Mesodermal cell (in vitro differentiated cells): ENCODE measurements at regions not wholly inside any gene's neighbourhood (a gene's known extent, or its start where the extent isn't known, plus 50 kb on each side); places are given as distances from the start of the nearest gene placed in this dataset.
"Not testable (repeated sequence)": the region's sequence is repeated elsewhere in the genome, so short reads cannot be mapped to it uniquely, and the experiment has no call there.

ENCODE experiments used
- H3K27ac ChIP-seq: 2 replicates; pipeline ENCODE4 v1.7.0; 2013; ENCODE audit warnings: mild to moderate bottlenecking, low read depth, low read length, moderate library complexity; ENCODE audit not compliant: severe bottlenecking
- H3K36me3 ChIP-seq: 2 replicates; pipeline ENCODE4 v1.7.1; 2013; ENCODE audit warnings: mild to moderate bottlenecking, low read length, moderate library complexity; ENCODE audit not compliant: control insufficient read depth, insufficient read depth
- H3K4me1 ChIP-seq: one replicate; pipeline ENCODE4 v1.7.1; 2013; ENCODE audit warnings: mild to moderate bottlenecking, low read length; ENCODE audit not compliant: insufficient read depth, control insufficient read depth, poor library complexity, severe bottlenecking
- H3K4me3 ChIP-seq: 2 replicates; pipeline ENCODE4 v1.7.0; 2013; ENCODE audit warnings: low read length, control low read depth, mild to moderate bottlenecking; ENCODE audit not compliant: insufficient read depth, poor library complexity, severe bottlenecking; ENCODE audit errors: extremely low read depth
- H3K9me3 ChIP-seq: 2 replicates; pipeline ENCODE4 v1.7.1; 2013; ENCODE audit warnings: mild to moderate bottlenecking, low read length, moderate library complexity; ENCODE audit not compliant: control insufficient read depth
- WGBS, 2 experiments: methylation state at CpG; one replicate each; pipeline ENCODE4 v1.1.5; 2013; ENCODE audit warnings: missing lambda C conversion rate in 2 of 2; ENCODE audit not compliant: insufficient coverage in 2 of 2; 5-methylcytosine and 5-hydroxymethylcytosine counted together

- no peaks in the 10 kb centered on the region for H3K4me1 ChIP-seq
- no peaks in the 10 kb centered on the region for H3K36me3 ChIP-seq
- no peaks in the 10 kb centered on the region for H3K9me3 ChIP-seq
- no peak overlapping the region for H3K4me3 ChIP-seq
- no peak overlapping the region for H3K27ac ChIP-seq
- WGBS, 2 experiments = 66 to 73% methylated on average over 2 of the region's 2 CpGs
Measured at GRCh38 chr12:4144676-4145075, 128.9 kb upstream of the CCND2 start.

- Histone ChIP-seq H3K27ac (no peak overlapping the region), H3K36me3 (no peaks in the 10 kb centered on the region), H3K9me3 (no peaks in the 10 kb centered on the region), H3K4me3 (no peak overlapping the region), H3K4me1 (no peaks in the 10 kb centered on the region)
- WGBS, 2 experiments = 92 to 99% methylated on average over 5 of the region's 6 CpGs
Measured at GRCh38 chr12:4143896-4144295, 129.7 kb upstream of the CCND2 start.

GRCh38 chr12:4141348-4142270 lies 132.0 kb upstream of the CCND2 start:
- H3K4me1 ChIP-seq = peaks cover 5% of the 10 kb centered on the region
- 84 to 88% methylated on average over 6 of the region's 6 CpGs for WGBS, 2 experiments
- no peaks in the 10 kb centered on the region for H3K36me3 ChIP-seq
- no peak overlapping the region for H3K27ac ChIP-seq
- H3K4me3 ChIP-seq = no peak overlapping the region
- H3K9me3 ChIP-seq = no peaks in the 10 kb centered on the region

GRCh38 chr12:4140581-4141301 lies 132.8 kb upstream of the CCND2 start:
- Histone ChIP-seq H3K9me3 (no peaks in the 10 kb centered on the region), H3K27ac (no peak overlapping the region), H3K36me3 (no peaks in the 10 kb centered on the region), H3K4me1 (peaks cover 14% of the 10 kb centered on the region), H3K4me3 (no peak overlapping the region)
- 87 to 89% methylated on average over 4 to 7 of the region's 8 CpGs for WGBS, 2 experiments

GRCh38 chr12:4139191-4139590 lies 134.4 kb upstream of the CCND2 start:
- no peak overlapping the region for H3K27ac ChIP-seq
- WGBS, 2 experiments = 66 to 70% methylated on average over 3 of the region's 3 CpGs
- H3K9me3 ChIP-seq = no peaks in the 10 kb centered on the region
- H3K4me1 ChIP-seq = peaks cover 27% of the 10 kb centered on the region
- H3K4me3 ChIP-seq = no peak overlapping the region
- no peaks in the 10 kb centered on the region for H3K36me3 ChIP-seq

- not testable (repeated sequence) for H3K36me3 ChIP-seq, H3K9me3 ChIP-seq, H3K27ac ChIP-seq, H3K4me3 ChIP-seq
- 79 to 89% methylated on average over 1 to 3 of the region's 3 CpGs for WGBS, 2 experiments
- peaks cover 34% of the 10 kb centered on the region for H3K4me1 ChIP-seq
Measured at GRCh38 chr12:4138532-4138931, 135.0 kb upstream of the CCND2 start.

- peaks cover 38% of the 10 kb centered on the region for H3K4me1 ChIP-seq
- no CpG with 5 or more reads among the region's 2 CpGs for WGBS, 2 experiments
- H3K4me3 ChIP-seq = no peak overlapping the region
- H3K36me3 ChIP-seq = no peaks in the 10 kb centered on the region
- no peak overlapping the region for H3K27ac ChIP-seq
- H3K9me3 ChIP-seq = no peaks in the 10 kb centered on the region
Measured at GRCh38 chr12:4138051-4138450, 135.5 kb upstream of the CCND2 start.

- H3K9me3 ChIP-seq = no peaks in the 10 kb centered on the region
- no peak overlapping the region for H3K4me3 ChIP-seq
- no peaks in the 10 kb centered on the region for H3K36me3 ChIP-seq
- WGBS, 2 experiments = 95 to 98% methylated on average over 3 to 5 of the region's 5 CpGs
- H3K4me1 ChIP-seq = peaks cover 44% of the 10 kb centered on the region
- no peak overlapping the region for H3K27ac ChIP-seq
Measured at GRCh38 chr12:4137441-4137840, 136.1 kb upstream of the CCND2 start.

GRCh38 chr12:4137015-4137414 lies 136.5 kb upstream of the CCND2 start:
- peaks cover 44% of the 10 kb centered on the region for H3K4me1 ChIP-seq
- H3K27ac ChIP-seq = peak overlapping the region; percentile 79
- WGBS, 2 experiments = 82 to 100% methylated on average over 1 to 2 of the region's 5 CpGs

GRCh38 chr12:4135919-4136605 lies 137.5 kb upstream of the CCND2 start:
- WGBS, 2 experiments = 65 to 77% methylated on average over 4 to 7 of the region's 12 CpGs
- Histone ChIP-seq H3K4me1 (peaks cover 44% of the 10 kb centered on the region), H3K9me3 (no peaks in the 10 kb centered on the region), H3K4me3 (no peak overlapping the region), H3K36me3 (no peaks in the 10 kb centered on the region), H3K27ac (peak overlapping the region; percentile 79)

More at GRCh38 chr12:4137015-4137414, 136.5 kb upstream of the CCND2 start:
- no peaks in the 10 kb centered on the region for H3K9me3 ChIP-seq
- no peaks in the 10 kb centered on the region for H3K36me3 ChIP-seq
- H3K4me3 ChIP-seq = no peak overlapping the region
